PC-9 (cell line): ENCODE measurements at regions not wholly inside any gene's neighbourhood (a gene's known extent, or its start where the extent isn't known, plus 50 kb on each side); places are given as distances from the start of the nearest gene placed in this dataset.

Experiments
- EZH2 ChIP-seq: fragments of 200-600 bp; sonication (generic); IDR thresholded peaks from 2 replicates; pipeline ENCODE4 v1.8.0; 2017; ENCODE audit warnings: antibody characterized with exemption, low read depth
- TF ChIP-seq, protein P1 (sequence below): fragments of 200-600 bp; sonication (generic); conservative IDR thresholded peaks from 2 replicates; pipeline ENCODE4 v1.6.1; 2017; ENCODE audit warnings: mixed run types, antibody characterized with exemption, mild to moderate bottlenecking, moderate library complexity

GRCh38 chr10:61039868-61040267 is 95.9 kb upstream of the RHOBTB1 start:
- TF ChIP-seq, protein P1, sequence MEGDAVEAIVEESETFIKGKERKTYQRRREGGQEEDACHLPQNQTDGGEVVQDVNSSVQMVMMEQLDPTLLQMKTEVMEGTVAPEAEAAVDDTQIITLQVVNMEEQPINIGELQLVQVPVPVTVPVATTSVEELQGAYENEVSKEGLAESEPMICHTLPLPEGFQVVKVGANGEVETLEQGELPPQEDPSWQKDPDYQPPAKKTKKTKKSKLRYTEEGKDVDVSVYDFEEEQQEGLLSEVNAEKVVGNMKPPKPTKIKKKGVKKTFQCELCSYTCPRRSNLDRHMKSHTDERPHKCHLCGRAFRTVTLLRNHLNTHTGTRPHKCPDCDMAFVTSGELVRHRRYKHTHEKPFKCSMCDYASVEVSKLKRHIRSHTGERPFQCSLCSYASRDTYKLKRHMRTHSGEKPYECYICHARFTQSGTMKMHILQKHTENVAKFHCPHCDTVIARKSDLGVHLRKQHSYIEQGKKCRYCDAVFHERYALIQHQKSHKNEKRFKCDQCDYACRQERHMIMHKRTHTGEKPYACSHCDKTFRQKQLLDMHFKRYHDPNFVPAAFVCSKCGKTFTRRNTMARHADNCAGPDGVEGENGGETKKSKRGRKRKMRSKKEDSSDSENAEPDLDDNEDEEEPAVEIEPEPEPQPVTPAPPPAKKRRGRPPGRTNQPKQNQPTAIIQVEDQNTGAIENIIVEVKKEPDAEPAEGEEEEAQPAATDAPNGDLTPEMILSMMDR, result no peak
- TF ChIP-seq EZH2, result no peak
